ENCODE measurements at regions not wholly inside any gene's neighbourhood (a gene's known extent, or its start where the extent isn't known, plus 50 kb on each side); places are given as distances from the start of the nearest gene placed in this dataset.

GRCh38 chr4:100811046-100811445 is 293.2 kb upstream of the EMCN start:
- H3K27ac ChIP-seq (ENCODE audit: extremely low read depth, low read depth, low read length): no peak overlapping the region
- no peaks in the 10 kb centered on the region for H3K4me1 ChIP-seq (ENCODE audit: control insufficient read depth, insufficient read depth, low read length)
- no peak for TF ChIP-seq YY2 (tag by site-specific recombination; IDR thresholded peaks at IDR 0.05)
- TF ChIP-seq ZNF133 (tag by site-specific recombination; IDR thresholded peaks at IDR 0.05): no peak
- H3K4me3 ChIP-seq (ENCODE audit: low read depth, low read length): no peak overlapping the region
- no peaks in the 10 kb centered on the region for H3K9me3 ChIP-seq (ENCODE audit: control insufficient read depth, insufficient read depth, low read depth, low read length)
- H3K36me3 ChIP-seq (ENCODE audit: control insufficient read depth in 2 of 2, insufficient read depth in 1 of 2, low read length in 2 of 2): no peaks in the 10 kb centered on the region
- CTCF ChIA-PET: no interaction called here
- POLR2A ChIA-PET: no interaction called here

DNA sequence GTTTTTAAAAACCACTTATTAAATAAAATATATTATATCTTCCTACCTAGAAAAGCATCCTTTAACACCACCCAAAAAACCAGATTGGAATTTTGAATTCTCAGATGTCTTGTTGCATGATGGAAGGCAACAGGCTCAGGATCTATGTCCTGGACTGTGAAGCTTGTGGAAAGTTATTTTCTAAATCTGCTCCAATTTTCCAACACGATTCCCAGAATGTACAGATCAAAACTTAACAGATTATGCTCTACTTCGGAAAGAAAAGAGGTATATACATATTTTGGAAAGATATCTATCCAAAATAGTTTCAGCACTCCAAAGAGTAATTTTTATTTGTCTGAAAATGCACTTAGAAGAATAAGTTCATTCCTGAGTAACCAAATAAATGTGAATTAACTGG is 291.7 kb upstream of the EMCN start:
- Histone ChIP-seq H3K27ac (ENCODE audit: extremely low read depth, low read depth, low read length) (no peak overlapping the region), H3K4me1 (ENCODE audit: control insufficient read depth, insufficient read depth, low read length) (no peaks in the 10 kb centered on the region), H3K36me3 (ENCODE audit: control insufficient read depth in 2 of 2, insufficient read depth in 1 of 2, low read length in 2 of 2) (no peaks in the 10 kb centered on the region), H3K4me3 (ENCODE audit: low read depth, low read length) (no peak overlapping the region), H3K9me3 (ENCODE audit: control insufficient read depth, insufficient read depth, low read depth, low read length) (no peaks in the 10 kb centered on the region)
- ChIA-PET CTCF (no interaction called here), POLR2A (no interaction called here)
- TF ChIP-seq ZNF48 (tag by site-specific recombination; IDR thresholded peaks at IDR 0.05): no peak
- no peak for TF ChIP-seq ZNF202 (tag by site-specific recombination; IDR thresholded peaks at IDR 0.05; ENCODE audit: borderline replicate concordance)
- no peak for TF ChIP-seq ZNF843 (tag by site-specific recombination; IDR thresholded peaks at IDR 0.05)
- TF ChIP-seq ZNF292 (tag by site-specific recombination; IDR thresholded peaks at IDR 0.05; ENCODE audit: borderline replicate concordance, low read depth): no peak
- TF ChIP-seq GFI1B (tag by site-specific recombination; IDR thresholded peaks at IDR 0.05): no peak
- TF ChIP-seq ZNF785 (tag by site-specific recombination; IDR thresholded peaks at IDR 0.05): no peak
- TF ChIP-seq, protein P1, sequence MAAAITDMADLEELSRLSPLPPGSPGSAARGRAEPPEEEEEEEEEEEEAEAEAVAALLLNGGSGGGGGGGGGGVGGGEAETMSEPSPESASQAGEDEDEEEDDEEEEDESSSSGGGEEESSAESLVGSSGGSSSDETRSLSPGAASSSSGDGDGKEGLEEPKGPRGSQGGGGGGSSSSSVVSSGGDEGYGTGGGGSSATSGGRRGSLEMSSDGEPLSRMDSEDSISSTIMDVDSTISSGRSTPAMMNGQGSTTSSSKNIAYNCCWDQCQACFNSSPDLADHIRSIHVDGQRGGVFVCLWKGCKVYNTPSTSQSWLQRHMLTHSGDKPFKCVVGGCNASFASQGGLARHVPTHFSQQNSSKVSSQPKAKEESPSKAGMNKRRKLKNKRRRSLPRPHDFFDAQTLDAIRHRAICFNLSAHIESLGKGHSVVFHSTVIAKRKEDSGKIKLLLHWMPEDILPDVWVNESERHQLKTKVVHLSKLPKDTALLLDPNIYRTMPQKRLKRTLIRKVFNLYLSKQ (tag by site-specific recombination; IDR thresholded peaks at IDR 0.05; ENCODE audit: borderline replicate concordance): no peak
- no peak for TF ChIP-seq YY1 (tag by site-specific recombination; IDR thresholded peaks at IDR 0.05)
- no peak for TF ChIP-seq ZNF473 (tag by site-specific recombination; IDR thresholded peaks at IDR 0.05)
- no peak for TF ChIP-seq ZNF112 (tag by site-specific recombination; IDR thresholded peaks at IDR 0.05)

GRCh38 chr4:100806988-100807387 is 289.2 kb upstream of the EMCN start:
- ChIA-PET CTCF (interaction anchor here (0.6 kb wide), 1 partner anchor 714 kb away, joined by 3 read pairs; no protein-coding TSS in a partner anchor), POLR2A (no interaction called here)
- H3K4me1 ChIP-seq (ENCODE audit: control insufficient read depth, insufficient read depth, low read length): no peaks in the 10 kb centered on the region
- H3K27ac ChIP-seq (ENCODE audit: extremely low read depth, low read depth, low read length): no peak overlapping the region
- no peaks in the 10 kb centered on the region for H3K36me3 ChIP-seq (ENCODE audit: control insufficient read depth in 2 of 2, insufficient read depth in 1 of 2, low read length in 2 of 2)
- H3K9me3 ChIP-seq (ENCODE audit: control insufficient read depth, insufficient read depth, low read depth, low read length): no peaks in the 10 kb centered on the region
- H3K4me3 ChIP-seq (ENCODE audit: low read depth, low read length): no peak overlapping the region
- TF ChIP-seq PRDM10 (tag by site-specific recombination; IDR thresholded peaks at IDR 0.05) (no peak), ZNF138 (tag by site-specific recombination; IDR thresholded peaks at IDR 0.05; ENCODE audit: borderline replicate concordance) (no peak), ZNF777 (tag by site-specific recombination; IDR thresholded peaks at IDR 0.05; ENCODE audit: borderline replicate concordance) (no peak), ZBTB1 (tag by site-specific recombination; IDR thresholded peaks at IDR 0.05) (no peak), ZNF24 (tag by site-specific recombination; IDR thresholded peaks at IDR 0.05) (no peak), ZNF366 (tag by site-specific recombination; conservative IDR thresholded peaks at IDR 0.05) (no peak), ZNF10 (tag by site-specific recombination; IDR thresholded peaks at IDR 0.05) (no peak), ZNF174 (tag by site-specific recombination; IDR thresholded peaks at IDR 0.05) (no peak), ZNF184 (tag by site-specific recombination; IDR thresholded peaks at IDR 0.05) (no peak), ZNF211 (tag by site-specific recombination; IDR thresholded peaks at IDR 0.05; ENCODE audit: low read depth) (no peak), GLIS2 (tag by site-specific recombination; IDR thresholded peaks at IDR 0.05) (no peak), ZNF654 (tag by site-specific recombination; IDR thresholded peaks at IDR 0.05; ENCODE audit: low read depth) (no peak)
- TF ChIP-seq, protein P2, sequence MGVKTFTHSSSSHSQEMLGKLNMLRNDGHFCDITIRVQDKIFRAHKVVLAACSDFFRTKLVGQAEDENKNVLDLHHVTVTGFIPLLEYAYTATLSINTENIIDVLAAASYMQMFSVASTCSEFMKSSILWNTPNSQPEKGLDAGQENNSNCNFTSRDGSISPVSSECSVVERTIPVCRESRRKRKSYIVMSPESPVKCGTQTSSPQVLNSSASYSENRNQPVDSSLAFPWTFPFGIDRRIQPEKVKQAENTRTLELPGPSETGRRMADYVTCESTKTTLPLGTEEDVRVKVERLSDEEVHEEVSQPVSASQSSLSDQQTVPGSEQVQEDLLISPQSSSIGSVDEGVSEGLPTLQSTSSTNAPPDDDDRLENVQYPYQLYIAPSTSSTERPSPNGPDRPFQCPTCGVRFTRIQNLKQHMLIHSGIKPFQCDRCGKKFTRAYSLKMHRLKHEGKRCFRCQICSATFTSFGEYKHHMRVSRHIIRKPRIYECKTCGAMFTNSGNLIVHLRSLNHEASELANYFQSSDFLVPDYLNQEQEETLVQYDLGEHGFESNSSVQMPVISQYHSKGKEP (tag by site-specific recombination; IDR thresholded peaks at IDR 0.05): no peak

Data from HEK293 (cell line).